H1 (cell line): ENCODE measurements at regions not wholly inside any gene's neighbourhood (a gene's known extent, or its start where the extent isn't known, plus 50 kb on each side); places are given as distances from the start of the nearest gene placed in this dataset.

ENCODE experiments used
- CBX5 ChIP-seq: fragments of 300-800, 300-1000 bp; sonication (generic); IDR thresholded peaks from 2 replicates; pipeline ENCODE4 v1.7.1; 2016; ENCODE audit warnings: antibody characterized with exemption, low read length, low read depth
- CHD1 ChIP-seq: IDR thresholded peaks from 2 replicates; pipeline ENCODE4 v1.6.1; 2012; ENCODE audit warnings: low read depth, low read length, improper control_type of control experiment
- EP300 ChIP-seq, 2 experiments: IDR thresholded peaks; 1 replicate in 1 of 2; 2 replicates in 1 of 2; pipeline ENCODE4 v1.6.1; 2011 to 2012; ENCODE audit warnings: low read depth in 2 of 2, low read length in 2 of 2, mild to moderate bottlenecking in 2 of 2, borderline replicate concordance in 1 of 2, inconsistent platforms in 1 of 2, moderate library complexity in 1 of 2
- NRF1 ChIP-seq: IDR thresholded peaks from 2 replicates; pipeline ENCODE4 v1.6.1; 2011; ENCODE audit warnings: mild to moderate bottlenecking, low read depth, low read length, improper control_type of control experiment
- POLR2A ChIP-seq, 2 experiments: IDR thresholded peaks; 1 replicate in 1 of 2; 2 replicates in 1 of 2; pipeline ENCODE4 v1.6.1; 2011; ENCODE audit warnings: low read depth in 2 of 2, low read length in 2 of 2, mild to moderate bottlenecking in 2 of 2; ENCODE audit errors: control extremely low read depth in 1 of 2
- POLR2AphosphoS5 ChIP-seq: IDR thresholded peaks from 2 replicates; pipeline ENCODE4 v1.6.1; 2011; ENCODE audit warnings: low read depth, low read length
- RFX5 ChIP-seq: IDR thresholded peaks from 2 replicates; pipeline ENCODE4 v1.6.1; 2011; ENCODE audit warnings: low read depth, low read length, improper control_type of control experiment, borderline replicate concordance
- RNF2 ChIP-seq: fragments of 200-900, 300-1000 bp; sonication (generic); IDR thresholded peaks from 2 replicates; pipeline ENCODE4 v1.7.1; 2016; ENCODE audit warnings: borderline replicate concordance, low read depth, mild to moderate bottlenecking, antibody characterized with exemption, low read length; ENCODE audit not compliant: poor library complexity, severe bottlenecking; ENCODE audit errors: missing control alignments
- TF ChIP-seq, protein P1 (sequence below), 3 experiments: IDR thresholded peaks; 1 replicate in 2 of 3; 2 replicates in 1 of 3; pipeline versions ENCODE4 v1.5.1 to v1.6.1; 2011; ENCODE audit warnings: low read length in 3 of 3, mild to moderate bottlenecking in 3 of 3, inconsistent platforms in 2 of 3, low read depth in 1 of 3, moderate library complexity in 1 of 3; ENCODE audit not compliant: insufficient read depth in 1 of 3; ENCODE audit errors: control extremely low read depth in 1 of 3
- TF ChIP-seq, protein P2 (sequence below): IDR thresholded peaks from 2 replicates; pipeline ENCODE4 v1.6.1; 2012; ENCODE audit warnings: inconsistent platforms

DNA sequence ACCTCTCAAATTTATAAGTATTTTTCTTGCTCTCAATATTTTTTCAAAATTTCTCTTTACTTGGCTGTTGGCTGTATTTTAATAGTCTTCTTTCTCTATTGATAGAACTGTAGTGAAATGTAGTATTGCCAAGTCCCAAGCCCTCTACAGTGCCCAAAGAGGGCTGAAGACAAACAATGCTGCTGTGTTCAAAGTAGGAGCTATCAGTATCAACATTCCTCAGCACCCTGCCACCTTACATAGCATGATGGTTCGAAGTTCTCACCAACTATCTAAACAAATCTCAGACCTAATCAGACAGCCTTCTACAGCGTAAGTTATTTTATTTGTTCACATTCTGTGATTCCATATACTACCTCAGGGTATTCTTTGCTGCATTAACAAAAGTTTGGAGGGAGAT lies 99.1 kb upstream of the ADAD1 start:
- TF ChIP-seq, protein P1, sequence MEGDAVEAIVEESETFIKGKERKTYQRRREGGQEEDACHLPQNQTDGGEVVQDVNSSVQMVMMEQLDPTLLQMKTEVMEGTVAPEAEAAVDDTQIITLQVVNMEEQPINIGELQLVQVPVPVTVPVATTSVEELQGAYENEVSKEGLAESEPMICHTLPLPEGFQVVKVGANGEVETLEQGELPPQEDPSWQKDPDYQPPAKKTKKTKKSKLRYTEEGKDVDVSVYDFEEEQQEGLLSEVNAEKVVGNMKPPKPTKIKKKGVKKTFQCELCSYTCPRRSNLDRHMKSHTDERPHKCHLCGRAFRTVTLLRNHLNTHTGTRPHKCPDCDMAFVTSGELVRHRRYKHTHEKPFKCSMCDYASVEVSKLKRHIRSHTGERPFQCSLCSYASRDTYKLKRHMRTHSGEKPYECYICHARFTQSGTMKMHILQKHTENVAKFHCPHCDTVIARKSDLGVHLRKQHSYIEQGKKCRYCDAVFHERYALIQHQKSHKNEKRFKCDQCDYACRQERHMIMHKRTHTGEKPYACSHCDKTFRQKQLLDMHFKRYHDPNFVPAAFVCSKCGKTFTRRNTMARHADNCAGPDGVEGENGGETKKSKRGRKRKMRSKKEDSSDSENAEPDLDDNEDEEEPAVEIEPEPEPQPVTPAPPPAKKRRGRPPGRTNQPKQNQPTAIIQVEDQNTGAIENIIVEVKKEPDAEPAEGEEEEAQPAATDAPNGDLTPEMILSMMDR (IDR thresholded peaks at IDR 0.05; ENCODE audit: control extremely low read depth in 1 of 3, insufficient read depth in 1 of 3, low read depth in 1 of 3, low read length in 3 of 3): no peak
- TF ChIP-seq, protein P2, sequence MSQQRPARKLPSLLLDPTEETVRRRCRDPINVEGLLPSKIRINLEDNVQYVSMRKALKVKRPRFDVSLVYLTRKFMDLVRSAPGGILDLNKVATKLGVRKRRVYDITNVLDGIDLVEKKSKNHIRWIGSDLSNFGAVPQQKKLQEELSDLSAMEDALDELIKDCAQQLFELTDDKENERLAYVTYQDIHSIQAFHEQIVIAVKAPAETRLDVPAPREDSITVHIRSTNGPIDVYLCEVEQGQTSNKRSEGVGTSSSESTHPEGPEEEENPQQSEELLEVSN: no peak
- TF ChIP-seq POLR2A (IDR thresholded peaks at IDR 0.05; ENCODE audit: control extremely low read depth in 1 of 2, low read depth in 2 of 2, low read length in 2 of 2) (no peak), RNF2 (no peak), CBX5 (no peak), RFX5 (no peak), NRF1 (no peak), POLR2AphosphoS5 (no peak), EP300 (IDR thresholded peaks at IDR 0.05; ENCODE audit: borderline replicate concordance in 1 of 2, low read depth in 2 of 2, low read length in 2 of 2) (no peak), CHD1 (no peak)
